ENCODE measurements at regions not wholly inside any gene's neighbourhood (a gene's known extent, or its start where the extent isn't known, plus 50 kb on each side); places are given as distances from the start of the nearest gene placed in this dataset.

- TF ChIP-seq MYPOP (CRISPR knock-in tag; IDR thresholded peaks at IDR 0.05) (no peak), TRAFD1 (CRISPR knock-in tag; IDR thresholded peaks at IDR 0.05; ENCODE audit: borderline replicate concordance) (no peak), ZNF264 (CRISPR knock-in tag; IDR thresholded peaks at IDR 0.05) (no peak), DPF2 (CRISPR knock-in tag; IDR thresholded peaks at IDR 0.05; ENCODE audit: borderline replicate concordance, low read depth) (no peak), FOXA1 (IDR thresholded peaks at IDR 0.05) (no peak), FOXA1 (CRISPR knock-in tag; IDR thresholded peaks at IDR 0.05) (no peak), NFKB2 (CRISPR knock-in tag; IDR thresholded peaks at IDR 0.05; ENCODE audit: borderline replicate concordance) (no peak), SNAPC5 (CRISPR knock-in tag; IDR thresholded peaks at IDR 0.05; ENCODE audit: borderline replicate concordance) (no peak), ZSCAN21 (CRISPR knock-in tag; IDR thresholded peaks at IDR 0.05; ENCODE audit: borderline replicate concordance) (no peak), IRF2 (CRISPR knock-in tag; IDR thresholded peaks at IDR 0.05) (no peak), TFDP2 (CRISPR knock-in tag; IDR thresholded peaks at IDR 0.05) (no peak), UBTF (CRISPR knock-in tag; IDR thresholded peaks at IDR 0.05) (no peak), MNT (IDR thresholded peaks at IDR 0.05) (no peak), TFDP1 (CRISPR knock-in tag; IDR thresholded peaks at IDR 0.05; ENCODE audit: borderline replicate concordance) (no peak), GATAD2A (CRISPR knock-in tag; IDR thresholded peaks at IDR 0.05) (no peak), ZIK1 (CRISPR knock-in tag; IDR thresholded peaks at IDR 0.05; ENCODE audit: borderline replicate concordance, low read depth) (no peak)
These were observed 351.5 kb upstream of the SHH start (continued) for GRCh38 chr7:156163747-156164146.

All from HepG2 (cell line).